K562 (cell line): ENCODE measurements at regions not wholly inside any gene's neighbourhood (a gene's known extent, or its start where the extent isn't known, plus 50 kb on each side); places are given as distances from the start of the nearest gene placed in this dataset.
"Not testable (repeated sequence)": the region's sequence is repeated elsewhere in the genome, so short reads cannot be mapped to it uniquely, and the experiment has no call there.

Source experiments
- ARID1B ChIP-seq: fragments of 450-650 bp; IDR thresholded peaks from 2 replicates; pipeline ENCODE4 v1.6.1; 2016; ENCODE audit warnings: antibody characterized with exemption, mild to moderate bottlenecking, inconsistent platforms
- CC2D1A ChIP-seq: fragments of 450-650 bp; IDR thresholded peaks from 2 replicates; pipeline ENCODE4 v1.6.1; 2017; ENCODE audit warnings: mild to moderate bottlenecking
- CXXC5 ChIP-seq: fragments of 250-450 bp; sonication (Bioruptor Pico); IDR thresholded peaks from 2 replicates; pipeline ENCODE4 v1.8.0; 2022; ENCODE audit warnings: inconsistent platforms, mild to moderate bottlenecking, moderate library complexity
- EGR1 ChIP-seq: fragments of 450-650 bp; conservative IDR thresholded peaks from 2 replicates; pipeline ENCODE4 v1.6.1; 2017; ENCODE audit warnings: mild to moderate bottlenecking
- FOXA3 ChIP-seq, 2 experiments: fragments of 450-650 bp in 1 of 2; sonication (generic) in 1 of 2; formaldehyde crosslinking; IDR thresholded peaks in 1 of 2; conservative IDR thresholded peaks in 1 of 2; 2 replicates each; pipeline versions ENCODE4 v1.4.0 to v1.8.0; 2020 to 2022; ENCODE audit warnings: mild to moderate bottlenecking in 2 of 2, missing genetic modification reagents in 1 of 2
- KDM1A ChIP-seq, 2 experiments: fragments of 450-650 bp; IDR thresholded peaks; 2 replicates each; pipeline ENCODE4 v1.6.1; 2016; ENCODE audit warnings: mild to moderate bottlenecking in 2 of 2
- PML ChIP-seq: IDR thresholded peaks from 2 replicates; pipeline ENCODE4 v1.6.1; 2012; ENCODE audit warnings: low read length, inconsistent platforms
- POLR2AphosphoS5 ChIP-seq: IDR thresholded peaks from 2 replicates; pipeline ENCODE4 v1.6.1; 2011; ENCODE audit warnings: mild to moderate bottlenecking, low read depth, low read length, moderate library complexity; ENCODE audit not compliant: control insufficient read depth, insufficient read depth
- SMARCC2 ChIP-seq: fragments of 450-650 bp; IDR thresholded peaks from 2 replicates; pipeline ENCODE4 v1.6.1; 2017; ENCODE audit warnings: antibody characterized with exemption, moderate library complexity, mild to moderate bottlenecking, low read depth
- SMARCE1 ChIP-seq: fragments of 450-650 bp; IDR thresholded peaks from 2 replicates; pipeline ENCODE4 v1.7.1; 2016; ENCODE audit warnings: mild to moderate bottlenecking
- SOX6 ChIP-seq: fragments of 450-650 bp; IDR thresholded peaks from 2 replicates; pipeline ENCODE4 v1.6.1; 2014; ENCODE audit warnings: mild to moderate bottlenecking
- SP1 ChIP-seq: sonication (generic); formaldehyde crosslinking; IDR thresholded peaks from 2 replicates; pipeline ENCODE4 v1.8.1; 2022; ENCODE audit warnings: mild to moderate bottlenecking, missing genetic modification reagents
- STAT5A ChIP-seq: IDR thresholded peaks from 2 replicates; pipeline ENCODE4 v1.6.1; 2012; ENCODE audit warnings: low read length, inconsistent platforms, borderline replicate concordance
- TRIM28 ChIP-seq: fragments of 450-650 bp; IDR thresholded peaks from 2 replicates; pipeline ENCODE4 v1.6.1; 2017
- ZEB2 ChIP-seq: fragments of 450-650 bp; IDR thresholded peaks from 2 replicates; pipeline ENCODE4 v1.6.1; 2016
- ZKSCAN1 ChIP-seq: fragments of 150-350 bp; IDR thresholded peaks from 2 replicates; pipeline ENCODE4 v1.6.1; 2016; ENCODE audit warnings: low read depth, low read length
- TF ChIP-seq, protein P1 (sequence below), 2 experiments: fragments of 450-650 bp; formaldehyde crosslinking in 1 of 2; IDR thresholded peaks; 2 replicates each; pipeline versions ENCODE4 v1.4.0 to v1.6.1; 2014 to 2020; ENCODE audit warnings: mild to moderate bottlenecking in 2 of 2, borderline replicate concordance in 1 of 2, low read depth in 1 of 2
- TF ChIP-seq, protein P2 (sequence below): fragments of 450-650 bp; conservative IDR thresholded peaks from 2 replicates; pipeline ENCODE4 v1.6.1; 2016; ENCODE audit warnings: missing genetic modification characterization, low read depth, mild to moderate bottlenecking, missing compliant biosample characterization, moderate library complexity
- TF ChIP-seq, protein P3 (sequence below): sonication (generic); formaldehyde crosslinking; IDR thresholded peaks from 2 replicates; pipeline ENCODE4 v1.9.0; 2022; ENCODE audit warnings: mild to moderate bottlenecking, missing genetic modification reagents

DNA sequence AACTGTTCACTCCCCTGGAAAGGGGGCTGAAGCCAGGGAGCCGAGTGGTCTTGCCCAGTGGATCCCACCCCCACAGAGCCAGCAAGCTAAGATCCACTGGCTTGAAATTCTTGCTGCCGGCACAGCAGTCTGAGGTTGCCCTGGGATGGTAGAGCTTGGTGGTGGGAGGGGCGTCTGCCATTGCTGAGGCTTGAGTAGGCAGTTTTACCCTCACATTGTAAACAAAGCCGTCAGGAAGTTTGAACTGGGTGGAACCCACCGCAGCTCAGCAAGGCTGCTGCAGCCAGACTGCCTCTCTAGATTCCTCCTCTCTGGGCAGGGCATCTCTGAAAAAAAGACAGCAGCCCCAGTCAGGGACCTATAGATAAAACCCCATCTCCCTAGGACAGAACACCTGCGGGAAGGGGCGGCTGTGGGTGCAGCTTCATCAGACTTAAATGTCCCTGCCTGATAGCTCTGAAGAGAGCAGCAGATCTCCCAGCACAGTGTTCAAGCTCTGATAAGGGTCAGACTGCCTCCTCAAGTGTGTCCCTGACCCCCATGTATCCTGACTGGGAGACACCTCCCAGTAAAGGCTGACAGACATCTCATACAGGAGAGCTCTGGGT, 140.0 kb upstream of the C1GALT1 start (continued):
- TF ChIP-seq, protein P1, sequence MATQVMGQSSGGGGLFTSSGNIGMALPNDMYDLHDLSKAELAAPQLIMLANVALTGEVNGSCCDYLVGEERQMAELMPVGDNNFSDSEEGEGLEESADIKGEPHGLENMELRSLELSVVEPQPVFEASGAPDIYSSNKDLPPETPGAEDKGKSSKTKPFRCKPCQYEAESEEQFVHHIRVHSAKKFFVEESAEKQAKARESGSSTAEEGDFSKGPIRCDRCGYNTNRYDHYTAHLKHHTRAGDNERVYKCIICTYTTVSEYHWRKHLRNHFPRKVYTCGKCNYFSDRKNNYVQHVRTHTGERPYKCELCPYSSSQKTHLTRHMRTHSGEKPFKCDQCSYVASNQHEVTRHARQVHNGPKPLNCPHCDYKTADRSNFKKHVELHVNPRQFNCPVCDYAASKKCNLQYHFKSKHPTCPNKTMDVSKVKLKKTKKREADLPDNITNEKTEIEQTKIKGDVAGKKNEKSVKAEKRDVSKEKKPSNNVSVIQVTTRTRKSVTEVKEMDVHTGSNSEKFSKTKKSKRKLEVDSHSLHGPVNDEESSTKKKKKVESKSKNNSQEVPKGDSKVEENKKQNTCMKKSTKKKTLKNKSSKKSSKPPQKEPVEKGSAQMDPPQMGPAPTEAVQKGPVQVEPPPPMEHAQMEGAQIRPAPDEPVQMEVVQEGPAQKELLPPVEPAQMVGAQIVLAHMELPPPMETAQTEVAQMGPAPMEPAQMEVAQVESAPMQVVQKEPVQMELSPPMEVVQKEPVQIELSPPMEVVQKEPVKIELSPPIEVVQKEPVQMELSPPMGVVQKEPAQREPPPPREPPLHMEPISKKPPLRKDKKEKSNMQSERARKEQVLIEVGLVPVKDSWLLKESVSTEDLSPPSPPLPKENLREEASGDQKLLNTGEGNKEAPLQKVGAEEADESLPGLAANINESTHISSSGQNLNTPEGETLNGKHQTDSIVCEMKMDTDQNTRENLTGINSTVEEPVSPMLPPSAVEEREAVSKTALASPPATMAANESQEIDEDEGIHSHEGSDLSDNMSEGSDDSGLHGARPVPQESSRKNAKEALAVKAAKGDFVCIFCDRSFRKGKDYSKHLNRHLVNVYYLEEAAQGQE (IDR thresholded peaks at IDR 0.05; ENCODE audit: borderline replicate concordance): peak; percentile 19
- TF ChIP-seq, protein P1 (CRISPR knock-in tag; IDR thresholded peaks at IDR 0.05; ENCODE audit: low read depth): not testable (repeated sequence)
- 0 out of 2 replicates have a peak, but pooled peaks have one; percentile 15 for TF ChIP-seq EGR1
- peak; percentile 96 for TF ChIP-seq POLR2AphosphoS5
- TF ChIP-seq, protein P2, sequence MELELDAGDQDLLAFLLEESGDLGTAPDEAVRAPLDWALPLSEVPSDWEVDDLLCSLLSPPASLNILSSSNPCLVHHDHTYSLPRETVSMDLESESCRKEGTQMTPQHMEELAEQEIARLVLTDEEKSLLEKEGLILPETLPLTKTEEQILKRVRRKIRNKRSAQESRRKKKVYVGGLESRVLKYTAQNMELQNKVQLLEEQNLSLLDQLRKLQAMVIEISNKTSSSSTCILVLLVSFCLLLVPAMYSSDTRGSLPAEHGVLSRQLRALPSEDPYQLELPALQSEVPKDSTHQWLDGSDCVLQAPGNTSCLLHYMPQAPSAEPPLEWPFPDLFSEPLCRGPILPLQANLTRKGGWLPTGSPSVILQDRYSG: 0 out of 2 replicates have a peak, but pooled peaks have one; percentile 54
- peak in 1 of 2 experiments; percentile 89; a peak in 2 of 4 replicates for TF ChIP-seq FOXA3 (CRISPR knock-in tag; conservative IDR thresholded peaks at IDR 0.05 in 1 of 2, IDR thresholded peaks at IDR 0.05 in 1 of 2)
- TF ChIP-seq KDM1A (IDR thresholded peaks at IDR 0.05): peak; percentile 61 to 83; a peak in 3 of 4 replicates
- TF ChIP-seq SMARCE1: peak; percentile 50; the same call in 1 of the 2 replicates
- peak; percentile 83 for TF ChIP-seq STAT5A
- TF ChIP-seq, protein P3, sequence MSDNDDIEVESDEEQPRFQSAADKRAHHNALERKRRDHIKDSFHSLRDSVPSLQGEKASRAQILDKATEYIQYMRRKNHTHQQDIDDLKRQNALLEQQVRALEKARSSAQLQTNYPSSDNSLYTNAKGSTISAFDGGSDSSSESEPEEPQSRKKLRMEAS (CRISPR knock-in tag): peak; percentile 49; the same call in 1 of the 2 replicates
- TF ChIP-seq TRIM28: 0 out of 2 replicates have a peak, but pooled peaks have one; percentile 63
- TF ChIP-seq SMARCC2: peak; percentile 33; the same call in 1 of the 2 replicates
- TF ChIP-seq CC2D1A: peak; percentile 98; the same call in 1 of the 2 replicates
- TF ChIP-seq SOX6: peak; percentile 89
- TF ChIP-seq ZKSCAN1: 0 out of 2 replicates have a peak, but pooled peaks have one; percentile 8
- peak; percentile 82; the same call in 1 of the 2 replicates for TF ChIP-seq ZEB2
- TF ChIP-seq SP1 (CRISPR knock-in tag): peak; percentile 43; the same call in 1 of the 2 replicates
- TF ChIP-seq ARID1B: peak; percentile 96
- peak; percentile 87 for TF ChIP-seq PML
- TF ChIP-seq CXXC5 (CRISPR knock-in tag): peak; percentile 68
